SU-DHL-6 (cell line): ENCODE measurements at regions not wholly inside any gene's neighbourhood (a gene's known extent, or its start where the extent isn't known, plus 50 kb on each side); places are given as distances from the start of the nearest gene placed in this dataset.

Experiments used
- EZH2phosphoT487 ChIP-seq: fragments of 200-600 bp; sonication (generic), shearing (Covaris generic); conservative IDR thresholded peaks from 2 replicates; pipeline ENCODE4 v1.6.1; 2018; ENCODE audit warnings: mild to moderate bottlenecking, antibody characterized with exemption, low read length, moderate library complexity, mixed read lengths
- TF ChIP-seq, protein P1 (sequence below): fragments of 200-600 bp; sonication (generic); IDR thresholded peaks from one replicate; pipeline ENCODE4 v1.5.1; 2017; ENCODE audit warnings: antibody characterized with exemption, mild to moderate bottlenecking, low read length, moderate library complexity; ENCODE audit not compliant: insufficient read depth, poor library complexity, severe bottlenecking

GRCh38 chr3:139132976-139133375 lies 88.3 kb upstream of the PRR23C start:
- TF ChIP-seq, protein P1, sequence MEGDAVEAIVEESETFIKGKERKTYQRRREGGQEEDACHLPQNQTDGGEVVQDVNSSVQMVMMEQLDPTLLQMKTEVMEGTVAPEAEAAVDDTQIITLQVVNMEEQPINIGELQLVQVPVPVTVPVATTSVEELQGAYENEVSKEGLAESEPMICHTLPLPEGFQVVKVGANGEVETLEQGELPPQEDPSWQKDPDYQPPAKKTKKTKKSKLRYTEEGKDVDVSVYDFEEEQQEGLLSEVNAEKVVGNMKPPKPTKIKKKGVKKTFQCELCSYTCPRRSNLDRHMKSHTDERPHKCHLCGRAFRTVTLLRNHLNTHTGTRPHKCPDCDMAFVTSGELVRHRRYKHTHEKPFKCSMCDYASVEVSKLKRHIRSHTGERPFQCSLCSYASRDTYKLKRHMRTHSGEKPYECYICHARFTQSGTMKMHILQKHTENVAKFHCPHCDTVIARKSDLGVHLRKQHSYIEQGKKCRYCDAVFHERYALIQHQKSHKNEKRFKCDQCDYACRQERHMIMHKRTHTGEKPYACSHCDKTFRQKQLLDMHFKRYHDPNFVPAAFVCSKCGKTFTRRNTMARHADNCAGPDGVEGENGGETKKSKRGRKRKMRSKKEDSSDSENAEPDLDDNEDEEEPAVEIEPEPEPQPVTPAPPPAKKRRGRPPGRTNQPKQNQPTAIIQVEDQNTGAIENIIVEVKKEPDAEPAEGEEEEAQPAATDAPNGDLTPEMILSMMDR, result no peak
- TF ChIP-seq EZH2phosphoT487, result no peak
